AG09319 (cell line): ENCODE measurements at regions not wholly inside any gene's neighbourhood (a gene's known extent, or its start where the extent isn't known, plus 50 kb on each side); places are given as distances from the start of the nearest gene placed in this dataset.
A peak's percentile ranks its signal among the peaks of the same experiment; 100 is the strongest.

Source experiments
- DNase-seq: peaks from one replicate; pipeline ENCODE4 v3.0.0-alpha.2; 2010; ENCODE audit warnings: low read depth; ENCODE audit errors: extremely low read depth
- TF ChIP-seq, protein P1 (sequence below): IDR thresholded peaks from 2 replicates; pipeline ENCODE4 v1.5.1; 2011; ENCODE audit warnings: low read depth, mild to moderate bottlenecking, inconsistent platforms, low read length, moderate library complexity

DNA sequence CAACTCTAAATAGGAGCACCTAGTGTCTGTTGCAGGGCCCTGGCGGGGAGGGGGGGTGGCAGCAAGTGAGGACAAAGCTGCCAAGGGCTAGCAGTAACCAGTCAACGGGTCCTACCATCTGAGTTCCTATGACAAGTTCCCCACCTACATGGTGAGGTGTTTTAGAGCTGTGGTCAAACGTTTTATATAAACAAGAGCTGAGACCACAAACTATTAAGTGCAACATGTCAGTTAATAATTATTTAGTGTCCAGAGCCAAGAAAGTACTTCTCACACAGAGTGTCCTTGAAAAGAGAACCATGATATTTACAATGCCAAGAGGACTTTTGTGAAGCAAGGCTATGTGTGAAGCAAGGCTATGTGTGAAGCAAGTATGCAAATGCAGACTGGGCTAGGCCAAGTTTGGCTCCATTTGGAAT lies 434.7 kb downstream of the TNS3 start:
- TF ChIP-seq, protein P1, sequence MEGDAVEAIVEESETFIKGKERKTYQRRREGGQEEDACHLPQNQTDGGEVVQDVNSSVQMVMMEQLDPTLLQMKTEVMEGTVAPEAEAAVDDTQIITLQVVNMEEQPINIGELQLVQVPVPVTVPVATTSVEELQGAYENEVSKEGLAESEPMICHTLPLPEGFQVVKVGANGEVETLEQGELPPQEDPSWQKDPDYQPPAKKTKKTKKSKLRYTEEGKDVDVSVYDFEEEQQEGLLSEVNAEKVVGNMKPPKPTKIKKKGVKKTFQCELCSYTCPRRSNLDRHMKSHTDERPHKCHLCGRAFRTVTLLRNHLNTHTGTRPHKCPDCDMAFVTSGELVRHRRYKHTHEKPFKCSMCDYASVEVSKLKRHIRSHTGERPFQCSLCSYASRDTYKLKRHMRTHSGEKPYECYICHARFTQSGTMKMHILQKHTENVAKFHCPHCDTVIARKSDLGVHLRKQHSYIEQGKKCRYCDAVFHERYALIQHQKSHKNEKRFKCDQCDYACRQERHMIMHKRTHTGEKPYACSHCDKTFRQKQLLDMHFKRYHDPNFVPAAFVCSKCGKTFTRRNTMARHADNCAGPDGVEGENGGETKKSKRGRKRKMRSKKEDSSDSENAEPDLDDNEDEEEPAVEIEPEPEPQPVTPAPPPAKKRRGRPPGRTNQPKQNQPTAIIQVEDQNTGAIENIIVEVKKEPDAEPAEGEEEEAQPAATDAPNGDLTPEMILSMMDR = no peak
- DNase-seq = no peak

DNA sequence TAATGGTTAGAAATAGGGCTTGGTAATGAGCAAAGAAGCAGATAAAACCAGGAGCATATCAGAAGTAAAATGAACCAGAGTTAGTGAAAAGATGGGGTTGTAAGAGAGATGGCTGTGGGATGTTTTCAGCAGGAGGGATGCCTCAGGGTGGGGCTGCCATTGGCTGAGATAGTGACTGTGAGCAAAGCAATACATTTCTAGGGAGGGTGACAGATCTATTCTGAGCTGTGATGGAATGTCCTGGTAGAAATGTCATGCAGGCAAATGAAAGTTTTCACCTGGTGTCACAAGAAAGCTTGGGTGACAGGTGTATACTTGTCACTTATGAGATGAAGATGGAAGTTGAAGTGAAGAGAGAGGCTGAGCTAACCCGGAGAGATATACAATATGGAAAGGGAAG lies 435.9 kb downstream of the TNS3 start:
- TF ChIP-seq, protein P1 = no peak
- no peak for DNase-seq

DNA sequence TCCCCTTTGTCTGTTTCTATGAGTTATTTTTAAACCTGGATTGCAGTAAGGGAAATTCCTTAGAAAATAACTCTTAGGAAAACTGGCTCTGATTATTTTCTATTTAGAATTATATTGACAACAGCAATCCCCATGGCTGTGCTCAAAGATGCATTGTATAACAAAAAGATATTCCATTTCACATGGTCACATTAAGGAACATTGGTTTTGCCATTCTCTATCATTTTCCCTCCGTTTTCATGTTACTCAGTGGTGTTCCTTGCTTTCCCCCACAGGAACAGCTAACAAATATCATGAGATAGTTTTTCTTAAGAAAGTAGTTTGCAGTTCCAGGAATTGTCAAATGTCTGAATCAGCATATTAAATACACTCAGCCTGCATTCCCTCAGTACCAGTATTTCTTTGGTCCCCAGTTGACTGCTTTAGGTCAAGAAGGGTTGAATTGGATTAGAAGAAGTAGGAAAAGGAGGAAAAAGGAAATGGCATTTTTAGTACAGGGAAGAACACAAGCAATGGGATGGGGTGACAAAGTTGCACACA lies 436.7 kb downstream of the TNS3 start:
- no peak for DNase-seq
- TF ChIP-seq, protein P1 = no peak

DNA sequence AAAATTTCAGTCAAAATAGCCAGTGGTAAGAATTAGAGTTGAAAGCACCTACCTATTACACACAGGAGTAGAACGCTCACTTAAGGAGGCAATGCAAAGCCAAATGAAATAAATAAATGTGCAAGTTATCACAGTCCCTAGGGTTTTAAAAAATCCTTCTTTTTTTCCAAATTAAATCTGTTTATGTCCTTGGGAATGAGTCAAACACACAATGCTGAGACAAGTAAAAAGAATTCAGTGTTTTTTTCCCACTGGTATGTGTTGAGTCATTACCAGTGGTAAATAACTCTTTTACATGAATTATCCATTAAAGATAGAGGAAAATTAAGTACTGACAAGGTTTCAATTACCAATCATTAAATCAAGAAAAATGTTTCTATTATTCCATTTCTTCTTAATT lies 438.6 kb downstream of the TNS3 start:
- peak; percentile 18 for DNase-seq
- TF ChIP-seq, protein P1 = no peak

DNA sequence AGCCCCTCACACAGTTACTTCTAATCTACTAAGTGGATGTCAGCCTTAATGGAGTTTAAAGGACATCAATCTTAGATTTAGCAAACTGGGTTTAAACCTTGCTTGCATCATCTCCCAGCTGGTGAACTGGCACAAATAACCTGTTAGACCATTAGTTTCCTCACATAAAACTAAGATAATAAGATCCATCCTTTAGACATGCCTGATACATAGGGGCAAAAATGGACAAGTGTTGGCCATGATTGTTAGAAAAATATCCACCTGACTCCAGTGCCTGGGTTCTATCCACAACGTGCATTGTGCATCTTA lies 439.1 kb downstream of the TNS3 start:
- TF ChIP-seq, protein P1 = no peak

DNA sequence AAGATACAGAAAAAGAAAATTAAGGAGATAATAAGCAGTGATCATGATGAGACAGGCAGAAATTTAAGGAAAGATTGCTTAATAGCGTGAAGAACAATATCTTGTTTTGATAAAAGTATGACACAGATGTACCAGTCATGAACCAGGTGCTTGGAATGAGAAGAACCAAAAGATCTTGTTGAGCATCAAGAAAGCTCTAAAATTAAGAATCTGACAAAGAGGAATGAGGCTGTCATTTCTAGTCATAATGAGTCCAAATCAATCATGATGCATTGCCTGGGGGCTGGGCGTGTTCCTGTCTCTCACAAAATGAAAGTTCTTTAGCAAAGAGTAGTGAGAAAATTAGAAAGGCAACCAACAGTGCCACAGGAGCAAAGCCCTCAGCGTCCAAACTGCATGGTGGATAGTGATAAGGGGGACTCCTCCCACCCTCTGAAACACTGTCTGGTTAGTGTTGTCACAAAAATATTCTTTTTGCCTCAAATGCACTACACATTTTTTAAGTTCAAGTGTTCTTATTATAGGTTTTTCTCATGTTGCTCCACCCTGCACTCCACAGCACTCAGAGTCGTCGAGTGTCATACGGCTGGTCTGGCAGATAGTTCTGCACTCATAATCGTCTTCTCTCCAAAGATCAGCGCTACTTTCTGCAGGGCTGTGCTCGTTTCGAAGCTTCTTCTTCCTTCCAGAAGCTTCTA lies 439.6 kb downstream of the TNS3 start:
- no peak for DNase-seq
- TF ChIP-seq, protein P1 = no peak

More for the DNA sequence above, 439.1 kb downstream of the TNS3 start:
- DNase-seq = no peak

DNA sequence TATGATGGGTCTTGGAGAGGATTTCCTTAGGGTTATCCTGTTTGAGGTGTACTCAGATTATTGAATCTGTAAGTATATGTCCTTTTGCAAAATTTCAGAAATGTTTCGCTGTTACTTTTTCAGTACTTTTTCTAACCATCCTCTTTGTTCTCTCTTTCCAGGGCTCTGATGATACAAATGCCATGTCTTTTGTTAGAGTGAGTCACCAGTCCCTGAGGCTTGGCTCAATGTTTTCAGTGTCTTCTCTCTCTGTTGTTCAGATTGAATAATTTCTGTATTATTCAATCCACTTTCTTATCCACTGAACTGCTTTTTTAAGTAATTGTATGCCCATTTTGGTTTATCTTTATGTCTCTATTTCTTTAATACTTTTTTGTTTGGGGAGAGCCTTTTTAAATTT lies 449.4 kb downstream of the TNS3 start:
- TF ChIP-seq, protein P1 = no peak
- no peak for DNase-seq
